ENCODE measurements at regions not wholly inside any gene's neighbourhood (a gene's known extent, or its start where the extent isn't known, plus 50 kb on each side); places are given as distances from the start of the nearest gene placed in this dataset.

- Histone ChIP-seq H3K27ac (ENCODE audit: low read length) (no peak overlapping the region), H3K9ac (ENCODE audit: low read length) (no peak overlapping the region), H3K36me3 (ENCODE audit: control insufficient read depth, low read depth, low read length) (no peaks in the 10 kb centered on the region), H3K4me3 (ENCODE audit: low read length) (no peak overlapping the region), H3K4me1 (ENCODE audit: control insufficient read depth, low read depth, low read length) (no peaks in the 10 kb centered on the region), H3K27me3 (ENCODE audit: control insufficient read depth, insufficient read depth, low read length) (no peaks in the 10 kb centered on the region), H3K9me3 (ENCODE audit: control insufficient read depth, low read depth, low read length) (no peaks in the 10 kb centered on the region)
Measured at GRCh38 chr18:67901573-67901972, 385.1 kb upstream of the DSEL start.

- Histone ChIP-seq H3K4me3 (ENCODE audit: low read length) (no peak overlapping the region), H3K27me3 (ENCODE audit: control insufficient read depth, insufficient read depth, low read length) (no peaks in the 10 kb centered on the region), H3K36me3 (ENCODE audit: control insufficient read depth, low read depth, low read length) (no peaks in the 10 kb centered on the region), H3K9me3 (ENCODE audit: control insufficient read depth, low read depth, low read length) (no peaks in the 10 kb centered on the region), H3K27ac (ENCODE audit: low read length) (no peak overlapping the region), H3K9ac (ENCODE audit: low read length) (no peak overlapping the region), H3K4me1 (ENCODE audit: control insufficient read depth, low read depth, low read length) (no peaks in the 10 kb centered on the region)
Measured at GRCh38 chr18:67896451-67896850, 379.9 kb upstream of the DSEL start.

GRCh38 chr18:67893916-67894315 lies 377.4 kb upstream of the DSEL start:
- Histone ChIP-seq H3K36me3 (ENCODE audit: control insufficient read depth, low read depth, low read length) (no peaks in the 10 kb centered on the region), H3K27ac (ENCODE audit: low read length) (no peak overlapping the region), H3K9ac (ENCODE audit: low read length) (no peak overlapping the region), H3K27me3 (ENCODE audit: control insufficient read depth, insufficient read depth, low read length) (no peaks in the 10 kb centered on the region), H3K4me1 (ENCODE audit: control insufficient read depth, low read depth, low read length) (no peaks in the 10 kb centered on the region), H3K4me3 (ENCODE audit: low read length) (no peak overlapping the region), H3K9me3 (ENCODE audit: control insufficient read depth, low read depth, low read length) (no peaks in the 10 kb centered on the region)

DNA sequence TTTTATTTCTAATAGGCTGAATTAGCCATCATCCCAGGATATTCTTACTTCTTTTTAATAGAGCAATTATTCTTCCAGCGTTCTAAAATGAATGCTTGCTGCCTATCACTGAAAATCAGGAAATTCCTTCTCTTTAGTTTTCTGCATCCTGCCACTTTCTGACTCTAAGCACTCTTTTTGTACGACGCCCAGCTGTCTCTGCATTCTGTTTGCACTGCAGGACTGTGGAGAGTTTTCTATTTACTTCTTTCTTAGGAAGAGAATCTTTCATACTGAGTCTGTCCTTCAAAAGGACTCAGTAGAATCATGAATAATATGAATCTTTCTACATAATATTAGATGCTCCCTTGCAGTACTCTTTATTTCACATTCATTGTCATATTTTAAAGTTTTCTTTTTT lies 360.4 kb upstream of the DSEL start:
- no peaks in the 10 kb centered on the region for H3K36me3 ChIP-seq (ENCODE audit: control insufficient read depth, low read depth, low read length)
- H3K9ac ChIP-seq (ENCODE audit: low read length), result no peak overlapping the region
- H3K9me3 ChIP-seq (ENCODE audit: control insufficient read depth, low read depth, low read length), result no peaks in the 10 kb centered on the region
- H3K4me1 ChIP-seq (ENCODE audit: control insufficient read depth, low read depth, low read length), result no peaks in the 10 kb centered on the region
- H3K27ac ChIP-seq (ENCODE audit: low read length), result no peak overlapping the region
- H3K27me3 ChIP-seq (ENCODE audit: control insufficient read depth, insufficient read depth, low read length), result no peaks in the 10 kb centered on the region
- H3K4me3 ChIP-seq (ENCODE audit: low read length), result no peak overlapping the region

DNA sequence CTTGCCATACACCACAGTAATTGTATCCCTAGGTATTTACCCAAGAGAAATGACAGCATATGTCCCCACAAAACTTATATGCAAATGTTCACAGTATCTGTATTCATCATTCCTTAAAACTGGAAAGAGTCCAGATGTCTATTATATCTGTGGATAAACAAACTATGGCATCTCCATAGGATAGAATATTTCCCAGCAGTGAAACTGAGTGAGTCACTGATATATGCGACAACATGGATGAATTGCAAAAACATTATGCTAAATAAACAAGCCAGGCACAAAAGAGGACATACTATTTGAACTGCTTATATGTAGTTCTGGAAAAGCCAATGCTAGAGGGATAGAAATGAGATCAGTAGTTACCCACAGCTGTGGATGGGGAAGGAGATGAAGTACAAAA lies 359.4 kb upstream of the DSEL start:
- H3K27ac ChIP-seq (ENCODE audit: low read length), result no peak overlapping the region
- H3K4me1 ChIP-seq (ENCODE audit: control insufficient read depth, low read depth, low read length), result no peaks in the 10 kb centered on the region
- H3K9me3 ChIP-seq (ENCODE audit: control insufficient read depth, low read depth, low read length), result no peaks in the 10 kb centered on the region
- H3K27me3 ChIP-seq (ENCODE audit: control insufficient read depth, insufficient read depth, low read length), result no peaks in the 10 kb centered on the region
- H3K4me3 ChIP-seq (ENCODE audit: low read length), result no peak overlapping the region
- no peaks in the 10 kb centered on the region for H3K36me3 ChIP-seq (ENCODE audit: control insufficient read depth, low read depth, low read length)
- no peak overlapping the region for H3K9ac ChIP-seq (ENCODE audit: low read length)

- Histone ChIP-seq H3K9ac (ENCODE audit: low read length) (no peak overlapping the region), H3K9me3 (ENCODE audit: control insufficient read depth, low read depth, low read length) (no peaks in the 10 kb centered on the region), H3K27me3 (ENCODE audit: control insufficient read depth, insufficient read depth, low read length) (no peaks in the 10 kb centered on the region), H3K27ac (ENCODE audit: low read length) (no peak overlapping the region), H3K4me3 (ENCODE audit: low read length) (no peak overlapping the region), H3K36me3 (ENCODE audit: control insufficient read depth, low read depth, low read length) (no peaks in the 10 kb centered on the region), H3K4me1 (ENCODE audit: control insufficient read depth, low read depth, low read length) (no peaks in the 10 kb centered on the region)
Measured at GRCh38 chr18:67875060-67875459, 358.5 kb upstream of the DSEL start.

DNA sequence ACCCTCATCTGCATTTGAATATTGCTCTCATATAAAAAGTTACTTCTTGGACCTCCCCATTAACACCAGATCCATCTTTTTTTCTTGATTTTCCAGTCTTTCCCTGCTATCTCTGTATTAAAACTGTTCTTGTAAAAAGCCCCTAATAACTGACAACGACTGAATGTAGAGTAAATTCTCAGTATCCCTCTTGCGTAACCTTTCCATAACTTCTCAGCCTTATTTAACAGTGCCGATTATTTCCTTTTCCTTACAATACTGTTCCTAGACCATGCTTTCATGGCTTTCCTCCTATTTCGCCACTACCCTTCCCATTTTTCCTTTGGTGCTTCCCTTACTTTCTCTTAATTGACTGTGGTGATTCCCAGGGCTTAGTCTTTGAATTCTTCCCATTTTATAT lies 348.9 kb upstream of the DSEL start:
- no peak overlapping the region for H3K27ac ChIP-seq (ENCODE audit: low read length)
- no peaks in the 10 kb centered on the region for H3K9me3 ChIP-seq (ENCODE audit: control insufficient read depth, low read depth, low read length)
- H3K9ac ChIP-seq (ENCODE audit: low read length), result no peak overlapping the region

GRCh38 chr18:67864677-67865340 lies 348.3 kb upstream of the DSEL start:
- Histone ChIP-seq H3K27me3 (ENCODE audit: control insufficient read depth, insufficient read depth, low read length) (no peaks in the 10 kb centered on the region), H3K4me1 (ENCODE audit: control insufficient read depth, low read depth, low read length) (no peaks in the 10 kb centered on the region), H3K36me3 (ENCODE audit: control insufficient read depth, low read depth, low read length) (no peaks in the 10 kb centered on the region), H3K4me3 (ENCODE audit: low read length) (no peak overlapping the region), H3K9me3 (ENCODE audit: control insufficient read depth, low read depth, low read length) (no peaks in the 10 kb centered on the region), H3K9ac (ENCODE audit: low read length) (no peak overlapping the region), H3K27ac (ENCODE audit: low read length) (no peak overlapping the region)

More for the DNA sequence above, 348.9 kb upstream of the DSEL start:
- no peaks in the 10 kb centered on the region for H3K36me3 ChIP-seq (ENCODE audit: control insufficient read depth, low read depth, low read length)
- H3K27me3 ChIP-seq (ENCODE audit: control insufficient read depth, insufficient read depth, low read length), result no peaks in the 10 kb centered on the region
- H3K4me3 ChIP-seq (ENCODE audit: low read length), result no peak overlapping the region
- H3K4me1 ChIP-seq (ENCODE audit: control insufficient read depth, low read depth, low read length), result no peaks in the 10 kb centered on the region

- no peaks in the 10 kb centered on the region for H3K4me1 ChIP-seq (ENCODE audit: control insufficient read depth, low read depth, low read length)
- peaks cover 5% of the 10 kb centered on the region for H3K9me3 ChIP-seq (ENCODE audit: control insufficient read depth, low read depth, low read length)
- no peak overlapping the region for H3K27ac ChIP-seq (ENCODE audit: low read length)
- H3K36me3 ChIP-seq (ENCODE audit: control insufficient read depth, low read depth, low read length), result no peaks in the 10 kb centered on the region
- no peaks in the 10 kb centered on the region for H3K27me3 ChIP-seq (ENCODE audit: control insufficient read depth, insufficient read depth, low read length)
- H3K9ac ChIP-seq (ENCODE audit: low read length), result no peak overlapping the region
- no peak overlapping the region for H3K4me3 ChIP-seq (ENCODE audit: low read length)
Measured at GRCh38 chr18:67862069-67862468, 345.5 kb upstream of the DSEL start.

DNA sequence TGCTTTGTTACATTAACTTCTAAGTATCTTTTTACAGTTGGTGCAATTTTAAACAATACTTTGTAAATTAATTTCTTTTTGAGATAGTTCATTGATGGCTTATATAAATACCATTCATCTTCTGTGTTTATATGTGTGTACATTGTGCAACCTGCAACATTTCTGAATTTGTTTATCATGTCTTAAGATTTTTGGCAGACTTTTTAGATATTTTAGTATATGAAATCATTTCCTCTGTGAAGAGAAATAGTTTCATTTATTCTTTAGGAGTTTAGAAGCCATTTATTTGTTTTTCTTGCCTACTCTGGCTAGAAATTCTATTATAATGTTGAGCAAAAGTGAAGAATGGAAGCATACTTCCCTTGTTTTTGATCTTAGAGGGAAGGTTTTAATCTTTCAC lies 337.8 kb upstream of the DSEL start:
- no peaks in the 10 kb centered on the region for H3K27me3 ChIP-seq (ENCODE audit: control insufficient read depth, insufficient read depth, low read length)
- no peak overlapping the region for H3K4me3 ChIP-seq (ENCODE audit: low read length)
- no peak overlapping the region for H3K27ac ChIP-seq (ENCODE audit: low read length)
- no peaks in the 10 kb centered on the region for H3K4me1 ChIP-seq (ENCODE audit: control insufficient read depth, low read depth, low read length)
- H3K9ac ChIP-seq (ENCODE audit: low read length), result no peak overlapping the region
- H3K36me3 ChIP-seq (ENCODE audit: control insufficient read depth, low read depth, low read length), result no peaks in the 10 kb centered on the region
- H3K9me3 ChIP-seq (ENCODE audit: control insufficient read depth, low read depth, low read length), result peaks cover 5% of the 10 kb centered on the region

- no peaks in the 10 kb centered on the region for H3K36me3 ChIP-seq (ENCODE audit: control insufficient read depth, low read depth, low read length)
- no peaks in the 10 kb centered on the region for H3K9me3 ChIP-seq (ENCODE audit: control insufficient read depth, low read depth, low read length)
- H3K9ac ChIP-seq (ENCODE audit: low read length), result no peak overlapping the region
- no peak overlapping the region for H3K4me3 ChIP-seq (ENCODE audit: low read length)
- no peaks in the 10 kb centered on the region for H3K27me3 ChIP-seq (ENCODE audit: control insufficient read depth, insufficient read depth, low read length)
- no peak overlapping the region for H3K27ac ChIP-seq (ENCODE audit: low read length)
- H3K4me1 ChIP-seq (ENCODE audit: control insufficient read depth, low read depth, low read length), result no peaks in the 10 kb centered on the region
Measured at GRCh38 chr18:67846422-67847098, 330.0 kb upstream of the DSEL start.

GRCh38 chr18:67845035-67845434 lies 328.5 kb upstream of the DSEL start:
- no peaks in the 10 kb centered on the region for H3K27me3 ChIP-seq (ENCODE audit: control insufficient read depth, insufficient read depth, low read length)
- no peaks in the 10 kb centered on the region for H3K36me3 ChIP-seq (ENCODE audit: control insufficient read depth, low read depth, low read length)
- no peaks in the 10 kb centered on the region for H3K4me1 ChIP-seq (ENCODE audit: control insufficient read depth, low read depth, low read length)
- H3K9ac ChIP-seq (ENCODE audit: low read length), result no peak overlapping the region
- H3K9me3 ChIP-seq (ENCODE audit: control insufficient read depth, low read depth, low read length), result no peaks in the 10 kb centered on the region
- H3K4me3 ChIP-seq (ENCODE audit: low read length), result no peak overlapping the region
- H3K27ac ChIP-seq (ENCODE audit: low read length), result no peak overlapping the region

All from iPS-18a (cell line).